Superior temporal gyrus (tissue), 1 donor: ENCODE measurements at regions not wholly inside any gene's neighbourhood (a gene's known extent, or its start where the extent isn't known, plus 50 kb on each side); places are given as distances from the start of the nearest gene placed in this dataset.
A peak's percentile ranks its signal among the peaks of the same experiment; 100 is the strongest.
"Not testable (repeated sequence)": the region's sequence is repeated elsewhere in the genome, so short reads cannot be mapped to it uniquely, and the experiment has no call there.

Experiments
- DNase-seq: peaks from one replicate; pipeline ENCODE4 v3.0.0-alpha.2; 2016; ENCODE audit errors: extremely low spot score

DNA sequence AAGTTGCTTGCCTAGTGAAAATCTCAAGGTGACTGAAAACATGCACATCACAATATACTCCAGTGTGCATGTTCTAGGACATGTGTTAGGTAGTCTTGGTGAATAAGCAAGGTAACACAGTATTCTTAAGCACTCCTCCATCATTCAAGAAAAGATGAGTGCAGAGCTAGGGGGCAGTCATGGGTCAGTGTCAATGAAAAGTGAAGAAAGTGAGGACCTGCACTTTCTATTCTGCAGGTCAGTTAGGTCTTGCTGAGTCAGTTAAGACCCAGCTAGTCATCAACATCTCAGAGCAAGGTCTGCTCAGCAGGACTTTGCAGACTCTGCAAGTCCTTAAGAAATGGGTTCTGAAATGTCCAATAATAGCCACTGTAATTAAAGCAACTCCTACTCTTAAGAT lies 754.1 kb downstream of the TTLL7 start:
- DNase-seq, result not testable (repeated sequence)

DNA sequence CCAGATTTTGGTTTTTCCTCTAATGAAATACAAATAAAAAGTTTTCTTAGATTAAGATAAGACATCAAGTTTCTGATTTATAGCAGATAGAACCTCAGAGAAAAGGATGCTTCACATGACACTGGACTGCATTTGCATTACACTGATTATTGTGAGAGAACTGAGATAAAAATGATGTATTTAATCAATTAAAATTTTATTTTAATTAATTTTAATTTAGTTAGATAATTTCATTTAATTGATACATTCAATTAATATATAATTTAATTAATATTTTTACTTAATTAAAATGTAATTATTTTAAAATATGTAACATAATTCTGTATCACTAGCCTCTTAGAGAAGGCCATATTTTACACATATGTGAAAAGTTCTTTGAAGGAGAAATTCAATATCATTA lies 759.4 kb downstream of the TTLL7 start:
- DNase-seq, result not testable (repeated sequence)

DNA sequence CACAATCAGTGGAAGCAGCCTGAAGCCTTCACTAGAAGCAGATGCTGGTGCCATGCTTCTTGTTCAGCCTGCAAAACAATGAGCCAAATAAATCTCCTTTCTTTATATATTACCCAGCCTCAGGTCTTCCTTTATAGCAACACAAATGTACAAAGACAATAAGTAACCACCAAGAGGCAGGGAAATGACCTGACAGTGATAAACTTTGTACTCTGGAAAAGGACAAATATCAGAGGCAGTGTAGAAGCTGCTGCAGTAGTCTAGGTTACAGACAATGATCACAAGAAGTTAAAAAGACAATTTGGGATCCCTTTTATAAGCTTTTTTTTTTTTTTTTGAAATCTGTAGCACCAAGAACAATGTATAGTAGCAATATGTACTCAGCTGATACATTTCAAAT lies 760.3 kb downstream of the TTLL7 start:
- DNase-seq, result not testable (repeated sequence)

DNA sequence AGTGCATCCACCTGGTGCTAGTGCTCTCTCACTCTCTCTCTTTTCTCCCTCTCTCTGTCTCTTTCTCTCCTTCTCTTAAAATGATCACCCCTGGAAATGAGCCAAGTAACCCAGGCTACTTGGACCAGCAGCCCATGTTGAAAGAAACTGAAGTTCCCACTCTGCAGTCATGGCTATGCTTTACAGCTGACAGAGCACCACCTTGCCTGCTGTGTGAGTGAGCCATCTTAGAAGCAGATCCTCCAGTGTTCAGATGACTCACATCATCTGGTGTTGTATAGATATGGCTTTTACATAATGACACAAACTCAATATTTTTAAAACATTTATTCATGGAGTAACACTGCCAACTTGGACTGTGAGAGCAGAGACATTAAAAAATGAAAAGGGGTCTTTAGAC lies 779.1 kb downstream of the TTLL7 start:
- DNase-seq, result not testable (repeated sequence)

DNA sequence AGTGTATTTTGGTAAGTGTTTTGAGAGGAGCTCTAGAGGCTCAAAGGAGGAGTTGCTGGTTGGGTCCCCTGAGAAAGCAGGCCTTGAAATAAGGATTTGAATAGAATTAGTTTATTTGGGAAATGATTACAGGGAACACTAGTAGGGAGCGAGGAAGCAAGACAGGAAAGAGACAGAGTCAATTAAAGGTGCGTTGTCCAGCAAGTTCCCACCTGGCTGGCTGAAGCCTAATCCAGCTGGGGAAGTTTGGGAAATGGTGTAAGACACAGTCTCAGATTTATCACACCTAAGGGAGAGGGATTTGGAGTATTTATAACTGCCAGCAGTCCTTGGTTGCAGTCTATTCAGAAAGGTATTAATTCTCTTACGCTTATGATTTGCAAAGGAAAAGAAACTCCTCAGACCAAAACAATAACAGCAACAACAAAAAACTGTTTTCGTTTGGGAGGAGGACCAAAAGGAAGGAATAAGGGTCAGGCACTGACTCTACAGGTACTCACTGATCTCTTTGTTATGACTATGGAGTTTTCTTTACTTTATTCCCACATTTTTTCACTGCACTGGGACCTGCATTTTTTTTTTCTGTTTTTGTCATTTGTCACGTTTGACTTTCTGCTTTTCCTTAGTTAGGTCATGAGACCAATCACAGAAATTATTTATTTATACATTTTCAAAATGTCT lies 780.8 kb downstream of the TTLL7 start:
- DNase-seq, result not testable (repeated sequence)

DNA sequence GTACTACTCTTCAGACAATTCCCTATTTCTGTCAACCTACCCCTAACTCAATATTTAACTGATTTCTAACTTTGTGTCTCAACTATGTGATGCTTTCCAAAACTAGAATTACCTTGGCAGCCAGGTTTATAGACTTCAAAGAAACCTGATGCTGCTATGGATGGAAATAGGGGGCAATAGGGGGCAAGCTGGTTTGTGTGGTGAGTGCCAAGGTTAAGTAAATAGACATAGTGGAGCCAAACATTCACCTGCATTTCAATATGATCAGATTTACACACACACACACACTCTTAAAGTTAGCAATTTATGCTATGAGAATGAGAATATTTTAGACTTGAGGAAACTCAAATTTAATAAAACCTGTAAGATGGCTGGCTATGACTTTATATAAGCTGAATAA lies 784.6 kb downstream of the TTLL7 start:
- DNase-seq, result not testable (repeated sequence)

DNA sequence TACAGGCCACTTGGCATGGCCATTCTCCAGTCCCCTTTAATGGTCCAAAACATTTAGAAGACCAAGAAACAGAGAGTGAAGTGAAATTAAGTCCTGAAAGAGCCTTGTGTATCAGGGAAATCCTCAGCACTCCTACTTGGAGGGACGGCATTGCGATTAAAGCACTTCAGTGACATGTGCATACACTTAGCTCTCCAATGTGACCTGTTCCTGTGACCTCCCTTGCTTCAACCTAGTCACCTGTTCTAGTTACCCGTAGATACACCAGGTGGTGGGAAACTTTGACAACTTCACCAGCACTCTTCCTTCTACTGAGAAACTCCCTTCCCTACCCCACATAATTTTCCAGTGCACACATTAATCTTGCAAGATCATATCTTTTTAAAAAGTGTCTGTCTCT lies 785.3 kb downstream of the TTLL7 start:
- not testable (repeated sequence) for DNase-seq

DNA sequence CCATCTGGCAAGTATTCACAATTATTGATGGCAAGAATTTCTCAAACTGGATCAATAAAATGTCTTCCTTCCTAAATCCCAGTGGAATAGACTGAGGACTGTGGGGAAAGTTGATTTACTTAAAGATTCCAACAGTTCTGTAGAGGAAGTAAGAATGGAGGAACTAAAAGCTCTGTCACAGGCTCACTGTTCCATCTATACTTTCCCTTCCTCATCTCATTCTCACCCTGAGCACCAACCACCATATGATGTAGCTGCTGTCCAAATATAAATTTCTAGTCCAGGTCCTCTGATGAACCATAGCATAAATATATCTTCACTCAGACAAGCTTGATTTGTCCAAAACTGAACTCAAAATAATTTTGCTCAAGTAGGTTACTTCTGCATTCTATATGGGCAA lies 786.9 kb downstream of the TTLL7 start:
- not testable (repeated sequence) for DNase-seq

DNA sequence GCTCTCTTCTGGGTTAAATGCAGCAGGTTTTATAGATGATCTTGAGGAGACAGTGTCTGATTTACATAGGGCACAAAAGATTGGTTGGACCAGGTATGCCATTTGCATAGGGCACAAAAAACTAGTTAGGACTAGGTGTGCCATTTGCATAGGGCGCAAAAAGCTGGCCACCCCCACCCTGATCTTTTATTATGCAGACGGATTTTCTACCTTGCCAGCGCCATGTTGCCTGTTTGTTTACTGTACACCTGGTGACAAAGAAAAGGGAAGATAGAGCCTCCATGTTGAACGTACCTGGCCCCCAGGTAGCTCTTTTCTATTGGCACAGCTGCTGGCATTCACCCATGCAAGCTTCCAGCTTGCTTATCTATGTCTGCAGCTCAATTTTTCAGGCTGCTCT lies 790.4 kb downstream of the TTLL7 start:
- DNase-seq, result not testable (repeated sequence)

DNA sequence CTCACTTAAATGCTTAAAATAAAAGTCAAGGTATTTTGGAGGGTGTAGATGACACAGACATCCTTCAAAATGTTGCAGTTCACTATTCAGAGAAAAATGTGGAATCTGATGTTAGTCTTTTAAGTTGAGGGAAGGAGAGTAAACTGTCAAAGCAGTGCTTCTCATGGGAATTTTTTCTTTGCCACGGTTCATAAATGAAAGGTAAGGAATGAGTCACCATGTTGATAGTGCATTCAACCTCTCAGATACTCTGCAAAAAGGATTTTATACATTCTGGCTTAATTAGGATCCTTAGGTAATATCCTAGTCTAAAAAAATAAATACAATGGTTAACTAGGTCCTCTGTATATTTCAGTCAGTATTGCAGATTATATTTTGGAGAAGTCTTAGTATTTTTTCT lies 804.3 kb downstream of the TTLL7 start:
- DNase-seq, result not testable (repeated sequence)

DNA sequence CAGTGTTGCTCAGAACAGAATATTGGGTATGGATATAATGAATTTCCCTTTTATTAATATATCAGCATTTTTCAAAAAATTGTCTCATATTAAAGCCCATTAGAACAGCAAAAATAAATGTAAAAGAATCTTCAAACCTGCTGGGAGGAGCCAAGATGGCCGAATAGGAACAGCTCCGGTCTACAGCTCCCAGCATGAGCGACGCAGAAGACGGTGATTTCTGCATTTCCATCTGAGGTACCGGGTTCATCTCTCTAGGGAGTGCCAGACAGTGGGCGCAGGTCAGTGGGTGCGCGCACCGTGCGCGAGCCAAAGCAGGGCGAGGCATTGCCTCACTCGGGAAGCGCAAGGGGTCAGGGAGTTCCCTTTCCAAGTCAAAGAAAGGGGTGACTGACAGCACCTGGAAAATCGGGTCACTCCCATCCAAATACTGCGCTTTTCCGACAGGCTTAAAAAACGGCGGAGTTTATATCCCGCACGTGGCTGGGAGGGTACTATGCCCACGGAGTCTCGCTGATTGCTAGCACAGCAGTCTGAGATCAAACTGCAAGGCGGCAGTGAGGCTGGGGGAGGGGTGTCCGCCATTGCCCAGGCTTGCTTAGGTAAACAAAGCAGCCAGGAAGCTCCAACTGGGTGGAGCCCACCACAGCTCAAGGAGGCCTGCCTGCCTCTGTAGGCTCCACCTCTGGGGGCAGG lies 816.8 kb downstream of the TTLL7 start:
- not testable (repeated sequence) for DNase-seq

DNA sequence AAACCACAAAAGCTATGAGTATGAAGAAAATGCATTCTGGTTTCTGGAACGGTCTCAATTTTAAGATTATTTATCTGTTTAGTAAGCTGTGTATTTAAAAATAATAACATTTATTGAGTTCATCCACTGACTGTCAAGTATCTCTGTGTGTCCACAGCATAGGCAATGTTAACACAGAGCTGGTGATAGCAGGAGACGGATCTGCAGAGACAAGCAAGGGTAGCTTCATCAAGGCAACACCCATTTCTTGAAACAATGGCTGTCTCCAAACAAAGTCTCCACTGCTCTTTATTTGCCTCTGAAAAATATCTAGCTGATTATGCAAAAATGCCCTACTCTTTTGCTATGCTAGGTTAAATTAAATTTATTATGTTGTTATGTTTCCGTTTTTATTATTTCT lies 818.3 kb downstream of the TTLL7 start:
- DNase-seq, result not testable (repeated sequence)

DNA sequence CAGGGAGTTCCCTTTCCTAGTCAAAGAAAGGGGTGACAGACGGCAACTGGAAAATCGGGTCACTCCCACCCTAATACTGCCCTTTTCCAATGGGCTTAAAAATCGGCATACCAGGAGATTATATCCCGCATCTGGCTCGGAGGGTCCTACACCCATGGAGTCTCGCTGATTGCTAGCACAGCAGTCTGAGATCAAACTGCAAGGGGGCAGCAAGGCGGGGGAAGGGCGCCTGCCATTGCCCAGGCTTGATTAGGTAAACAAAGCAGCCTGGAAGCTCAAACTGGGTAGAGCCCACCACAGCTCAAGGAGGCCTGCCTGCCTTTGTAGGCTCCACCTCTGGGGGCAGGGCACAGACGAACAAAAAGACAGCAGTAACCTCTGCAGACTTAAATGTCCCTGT lies 831.3 kb downstream of the TTLL7 start:
- not testable (repeated sequence) for DNase-seq

DNA sequence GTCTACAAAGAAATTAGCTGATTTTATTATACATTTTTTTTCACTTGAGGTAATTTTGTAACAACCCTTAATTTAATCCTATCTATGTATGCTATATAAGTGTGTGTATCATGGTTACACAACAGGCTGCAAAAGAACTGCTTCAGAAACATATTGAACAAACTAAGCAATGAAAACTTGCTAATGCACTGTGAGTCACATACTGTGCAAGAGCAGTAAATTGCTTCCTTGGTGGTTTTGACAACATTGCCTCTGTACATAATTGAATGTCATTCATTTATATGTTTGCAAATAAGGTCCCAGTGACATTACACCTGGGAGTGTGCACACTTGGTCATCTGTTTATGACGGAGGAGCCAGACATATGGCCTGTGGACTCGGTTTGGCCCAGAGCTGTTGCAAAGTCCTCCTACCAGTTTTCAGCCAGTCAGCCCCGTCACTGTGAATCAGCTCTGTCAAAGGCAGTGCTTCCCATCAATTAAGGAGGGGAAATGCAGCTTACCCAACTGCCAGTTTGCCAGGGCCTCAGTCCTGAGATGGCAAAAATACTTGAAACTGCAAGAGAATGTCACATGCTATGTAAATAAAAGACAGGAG lies 835.0 kb downstream of the TTLL7 start:
- DNase-seq, result peak; percentile 18

DNA sequence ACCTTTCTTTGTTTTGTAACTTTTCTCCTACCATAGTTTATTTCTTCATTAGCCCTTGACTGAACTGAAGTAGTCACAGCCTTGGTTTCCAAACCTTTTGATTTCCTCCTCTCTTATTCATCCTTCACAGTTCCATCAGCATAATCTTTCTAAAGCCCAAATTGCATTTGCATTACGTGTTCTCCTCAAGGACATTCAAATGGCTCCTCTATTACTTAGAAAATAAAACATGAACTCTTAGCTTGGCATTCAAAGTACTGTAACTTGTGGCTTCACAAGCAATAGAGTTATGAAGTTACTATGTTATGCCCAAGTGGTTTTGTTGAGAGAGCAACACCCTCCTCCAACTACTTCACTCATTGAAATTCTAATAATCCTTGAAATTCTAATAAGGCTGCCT lies 840.0 kb downstream of the TTLL7 start:
- not testable (repeated sequence) for DNase-seq

DNA sequence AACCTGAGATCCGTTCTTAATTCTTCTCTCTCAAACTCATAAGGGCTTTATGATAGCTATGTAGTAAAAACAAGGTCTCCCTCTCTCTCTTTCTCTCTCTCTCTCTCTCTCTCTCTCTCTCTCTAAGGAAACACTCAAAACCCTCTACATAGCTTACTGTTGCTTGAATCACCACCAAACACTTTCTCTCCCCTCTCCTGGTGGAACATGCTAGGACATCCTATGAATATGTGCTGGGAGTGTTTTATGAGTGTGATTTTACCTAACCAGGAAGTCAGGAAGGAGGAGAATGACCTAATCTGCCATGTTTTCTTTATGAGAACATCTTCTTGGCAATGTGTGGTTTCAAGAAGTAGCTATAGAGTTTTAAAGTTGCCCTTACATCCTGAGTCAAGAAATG lies 844.6 kb downstream of the TTLL7 start:
- not testable (repeated sequence) for DNase-seq

DNA sequence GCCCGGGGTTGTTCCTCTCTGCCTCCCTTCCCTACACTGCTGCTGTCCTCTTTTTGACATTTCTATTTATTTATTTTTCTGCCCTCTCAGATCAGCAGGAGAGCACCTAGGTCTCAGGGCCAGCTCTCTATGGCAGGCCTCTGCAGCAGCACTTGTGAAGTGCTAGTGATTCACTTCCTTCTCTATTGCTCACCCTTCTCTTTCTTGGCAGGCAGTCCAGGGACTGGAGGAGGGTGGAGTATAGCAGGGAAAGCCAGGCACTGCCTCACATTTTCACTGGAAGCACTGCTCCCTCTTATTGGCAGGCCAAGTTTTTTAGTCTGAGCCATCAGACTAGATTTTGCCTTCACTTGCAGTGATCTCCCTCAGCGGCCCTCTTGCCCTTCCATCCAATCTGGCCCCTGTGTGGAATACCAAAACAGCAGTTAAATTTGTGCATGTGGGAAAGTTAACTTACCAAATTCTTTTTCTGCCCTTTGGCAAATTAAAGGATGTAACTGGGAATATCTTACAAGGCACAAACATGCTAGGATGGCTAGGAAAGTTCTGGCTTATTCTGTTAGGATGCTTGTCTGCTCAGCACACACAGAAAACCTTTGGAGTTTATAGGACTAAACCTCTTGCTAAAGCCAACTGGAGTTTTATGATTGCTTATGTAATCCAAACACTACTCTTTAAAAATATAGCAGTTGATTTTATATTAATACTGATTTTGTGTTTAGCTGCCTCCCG lies 847.6 kb downstream of the TTLL7 start:
- DNase-seq, result not testable (repeated sequence)

DNA sequence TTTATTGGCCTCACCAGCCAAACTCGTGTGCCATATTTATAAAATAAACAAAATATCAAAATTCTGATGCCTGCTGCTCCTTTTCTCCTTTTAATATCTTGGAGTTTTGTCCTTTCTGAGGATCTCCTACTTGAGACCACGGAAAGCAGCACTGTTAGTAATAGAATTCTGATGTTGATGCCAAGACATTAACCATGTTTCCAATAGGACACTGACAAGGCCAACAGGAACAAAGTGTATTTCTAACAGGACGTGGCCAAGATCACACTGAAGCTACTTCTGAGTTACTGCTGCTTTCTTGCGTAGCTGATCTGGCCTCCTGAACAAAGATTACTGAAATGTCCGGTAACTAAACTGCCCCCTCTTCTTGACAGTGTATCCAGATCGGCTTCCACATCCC lies 848.5 kb downstream of the TTLL7 start:
- DNase-seq, result not testable (repeated sequence)

DNA sequence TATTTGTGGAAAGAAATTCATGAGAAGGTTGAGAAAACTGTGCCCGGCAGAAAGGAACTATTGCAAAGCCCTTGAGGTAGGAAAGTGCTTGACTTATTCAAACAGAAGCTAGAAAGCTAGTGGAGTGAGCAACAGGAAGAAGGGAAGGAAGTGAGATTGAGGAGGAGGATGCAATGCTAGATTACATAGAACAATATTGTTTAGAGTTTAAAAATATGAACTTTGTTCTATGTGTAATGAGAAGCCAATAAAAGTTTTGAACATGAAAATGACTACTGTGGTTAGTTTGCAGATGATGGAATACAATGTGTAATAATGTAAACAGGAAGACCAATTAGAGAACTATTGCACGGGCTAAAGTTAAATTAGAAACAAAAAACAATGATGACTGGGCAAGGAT lies 853.1 kb downstream of the TTLL7 start:
- DNase-seq, result not testable (repeated sequence)

DNA sequence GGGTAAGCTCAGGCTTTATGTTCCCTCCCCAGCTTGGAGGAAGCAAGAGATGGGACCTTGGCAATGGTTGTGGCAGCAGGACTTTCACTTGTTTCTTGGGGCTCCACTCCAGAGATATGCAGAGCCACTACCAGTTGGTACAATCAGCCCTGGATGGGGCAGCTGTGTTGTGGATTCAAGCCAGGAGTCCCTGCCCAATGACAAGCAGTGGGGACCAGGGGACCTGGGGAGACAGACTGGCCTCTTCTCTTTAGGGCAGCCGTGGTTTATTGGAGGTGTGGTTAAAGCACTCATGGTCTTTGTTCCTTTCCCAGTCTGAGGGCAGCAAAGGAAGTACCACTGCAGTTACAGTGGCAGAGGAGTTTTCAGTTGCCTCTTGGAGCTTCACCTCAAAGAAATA lies 856.1 kb downstream of the TTLL7 start:
- not testable (repeated sequence) for DNase-seq

DNA sequence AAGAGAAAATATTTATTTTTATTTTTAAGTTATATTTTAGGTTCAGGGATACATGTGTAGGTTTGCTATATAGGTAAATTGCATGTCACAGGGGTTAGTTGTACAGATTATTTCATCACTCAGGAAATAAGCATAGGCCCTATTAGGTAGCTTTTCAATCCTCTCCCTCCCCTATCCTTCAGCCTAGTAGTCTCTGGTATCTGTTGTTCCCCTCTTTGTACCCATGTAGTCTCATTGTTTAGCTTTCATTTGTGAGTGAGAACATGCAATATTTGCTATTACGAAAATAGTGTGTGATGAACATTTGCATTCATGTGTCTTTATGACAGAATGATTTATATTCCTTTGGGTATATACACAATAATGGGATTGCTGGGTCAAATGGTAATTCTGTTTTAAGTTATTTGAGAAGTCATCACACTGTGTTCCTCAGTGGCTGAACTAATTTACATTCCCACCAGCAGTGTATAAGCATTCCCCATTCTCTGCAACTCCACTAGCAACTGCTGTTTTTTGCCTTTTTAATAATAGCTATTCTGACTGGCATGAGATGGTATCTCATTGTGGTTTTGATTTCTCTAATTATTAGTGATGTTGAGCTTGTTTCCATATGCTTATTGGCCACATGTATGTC lies 863.3 kb downstream of the TTLL7 start:
- not testable (repeated sequence) for DNase-seq
